ENCODE measurements at regions not wholly inside any gene's neighbourhood (a gene's known extent, or its start where the extent isn't known, plus 50 kb on each side); places are given as distances from the start of the nearest gene placed in this dataset.

- TF ChIP-seq KDM1A (IDR thresholded peaks at IDR 0.05; ENCODE audit: low read depth) (no peak), CTCF (IDR thresholded peaks at IDR 0.05) (no peak), EP300 (IDR thresholded peaks at IDR 0.05) (no peak), USF2 (IDR thresholded peaks at IDR 0.05) (no peak), CEBPB (IDR thresholded peaks at IDR 0.05) (no peak)
These were observed 608.4 kb upstream of the KCND2 start for GRCh38 chr7:119664601-119665000.
